Heart right ventricle (tissue), 16 donors: ENCODE measurements at regions not wholly inside any gene's neighbourhood (a gene's known extent, or its start where the extent isn't known, plus 50 kb on each side); places are given as distances from the start of the nearest gene placed in this dataset.

Experiments
- ATAC-seq, 8 donors: fragments of 200-7000 bp; cut with Tn5 transposase; one replicate each; pipeline ENCODE4 v1.9.1; 2020; ENCODE audit warnings: mild to moderate bottlenecking in 8 of 8, moderate library complexity in 8 of 8, moderate number of reproducible peaks in 1 of 8
- DNase-seq, 2 donors: peaks; one replicate each; pipeline ENCODE4 v3.0.0-alpha.2; 2020
- H3K27ac ChIP-seq, 10 donors: fragments of 200-600 bp; sonication (generic) in 2 of 10; one replicate each; pipeline versions ENCODE4 v1.5.0 to v1.8.0; 2020 to 2022; ENCODE audit warnings: mild to moderate bottlenecking in 3 of 10
- H3K27me3 ChIP-seq, 7 donors: fragments of 200-600 bp; one replicate each; pipeline ENCODE4 v1.8.0; 2021 to 2022; ENCODE audit warnings: mild to moderate bottlenecking in 2 of 7
- H3K36me3 ChIP-seq, 9 donors: fragments of 200-600 bp; sonication (generic) in 1 of 9; one replicate each; pipeline versions ENCODE4 v1.5.0 to v1.8.0; 2020 to 2022; ENCODE audit warnings: mild to moderate bottlenecking in 2 of 9
- H3K4me1 ChIP-seq, 9 donors: fragments of 200-600 bp; sonication (generic) in 1 of 9; one replicate each; pipeline versions ENCODE4 v1.5.0 to v1.8.0; 2020 to 2022; ENCODE audit warnings: mild to moderate bottlenecking in 4 of 9
- H3K4me3 ChIP-seq, 10 donors: fragments of 200-600 bp; sonication (generic) in 2 of 10; one replicate each; pipeline versions ENCODE4 v1.5.0 to v1.8.0; 2020 to 2022; ENCODE audit warnings: mild to moderate bottlenecking in 7 of 10, moderate library complexity in 2 of 10
- H3K9me3 ChIP-seq, 11 donors: fragments of 200-600 bp in 10 of 11; sonication (generic) in 2 of 11; one replicate each; pipeline versions ENCODE4 v1.5.0 to v1.8.0; 2013 to 2022; ENCODE audit warnings: mild to moderate bottlenecking in 2 of 11, control low read depth in 1 of 11, moderate library complexity in 1 of 11
- CTCF ChIP-seq, 9 donors: fragments of 200-600 bp; sonication (generic) in 2 of 9; IDR thresholded peaks; one replicate each; pipeline versions ENCODE4 v1.5.0 to v1.8.0; 2021 to 2022; ENCODE audit warnings: antibody characterized with exemption in 9 of 9, mild to moderate bottlenecking in 5 of 9, moderate library complexity in 1 of 9
- WGBS, 2 donors: extraction: QIAGEN DNeasy Blood & Tissue Kit; methylation state at CpG; one replicate each; pipeline ENCODE4 v1.1.7; 2013; ENCODE audit warnings: inconsistent platforms in 1 of 2; 5-methylcytosine and 5-hydroxymethylcytosine counted together
- intact Hi-C, 10 donors: fragments of 100-400 bp; cut with DNase I; formaldehyde crosslinking; loops; one replicate each; pipeline versions ENCODE4 v1.11.1 to v1.14.2; 2022
- donor health status: Arrhythmogenic right ventricular cardiomyopathy.
- donor health status: ischemic (EF 13 %, LVEDD 7.1; RV severe dilation, severe dysfunction).
- donor health status: healthy with polysubstance abuse.
- donor health status: DM: no; HTN: yes; CAD: no.
- donor health status: DM: no; HTN: no; CAD: no.
- donor health status: ischemic (EF 25% LVEDD 6.9; RV normal size, moderate dysfunction).
- donor health status: ischemic (EF 25% LVEDD 5.7; RV mildly dilated, moderate dysfunction).
- donor health status: healthy.
- donor health status: DM: yes; HTN: yes; CAD: no.
- donor health status: Ischemic cardiomyopathy.
- donor health status: ischemic (EF 35%, LVEDD 5.7; RV mildly dilated, moderate dysfunction).
- donor health status: nonischemic (EF 11% LVEDD 7.7; RV severe dilation, severe dysfunction).
- donor health status: DM: yes; HTN: yes; CAD: no.
- donor health status: PGD.
- donor health status: ischemic (EF 29% LVEDD 5.4; RV normal size, mild dysfunction).
- donor health status: nonischemic (EF 23%, LVEDD 6.1; RV moderate dilation, normal function).

GRCh38 chr3:161999846-162000245 is 503.2 kb downstream of the OTOL1 start:
- Histone ChIP-seq H3K4me3 (no peak overlapping the region), H3K27me3 (no peaks in the 10 kb centered on the region), H3K36me3 (no peaks in the 10 kb centered on the region), H3K27ac (no peak overlapping the region), H3K4me1 (no peaks in the 10 kb centered on the region), H3K9me3 (peaks cover 0 to 50% (median 26%) of the 10 kb centered on the region in 11 donors)
- no peak for DNase-seq
- TF ChIP-seq CTCF (IDR thresholded peaks at IDR 0.05) = no peak
- intact Hi-C loops = no loop called here
- WGBS, 2 donors = 66 to 69% methylated on average over 2 of the region's 2 CpGs
- ATAC-seq = no peak

- intact Hi-C loops = no loop called here
- no peak overlapping the region for H3K4me3 ChIP-seq
- ATAC-seq (no peak), DNase-seq (no peak)
- H3K27me3 ChIP-seq = no peaks in the 10 kb centered on the region
- H3K36me3 ChIP-seq = no peaks in the 10 kb centered on the region
- WGBS, 2 donors = 57 to 63% methylated on average over 2 of the region's 2 CpGs
- no peak overlapping the region for H3K27ac ChIP-seq
- no peak for TF ChIP-seq CTCF (IDR thresholded peaks at IDR 0.05)
- peaks cover 0 to 13% (median 0%) of the 10 kb centered on the region in 11 donors for H3K9me3 ChIP-seq
- no peaks in the 10 kb centered on the region for H3K4me1 ChIP-seq
Observed at GRCh38 chr3:162007722-162008121, 511.1 kb downstream of the OTOL1 start.

- no peak for ATAC-seq
Observed at GRCh38 chr3:162012633-162013032, 516.0 kb downstream of the OTOL1 start.

GRCh38 chr3:162014284-162014683 is 517.7 kb downstream of the OTOL1 start:
- Histone ChIP-seq H3K4me1 (no peaks in the 10 kb centered on the region), H3K36me3 (no peaks in the 10 kb centered on the region), H3K27ac (no peak overlapping the region), H3K4me3 (no peak overlapping the region), H3K27me3 (no peaks in the 10 kb centered on the region), H3K9me3 (peaks cover 0 to 1% (median 0%) of the 10 kb centered on the region in 11 donors)
- no peak for TF ChIP-seq CTCF (IDR thresholded peaks at IDR 0.05)
- WGBS, 2 donors = 92 to 93% methylated on average over 5 of the region's 5 CpGs
- intact Hi-C loops = no loop called here
- ATAC-seq (no peak), DNase-seq (no peak)

More at GRCh38 chr3:162012633-162013032, 516.0 kb downstream of the OTOL1 start:
- DNase-seq = no peak
- 72 to 77% methylated on average over 3 of the region's 3 CpGs for WGBS, 2 donors
- Histone ChIP-seq H3K36me3 (no peaks in the 10 kb centered on the region), H3K27me3 (no peaks in the 10 kb centered on the region), H3K4me1 (no peaks in the 10 kb centered on the region), H3K27ac (no peak overlapping the region), H3K9me3 (peaks cover 0 to 9% (median 0%) of the 10 kb centered on the region in 11 donors), H3K4me3 (no peak overlapping the region)
- no peak for TF ChIP-seq CTCF (IDR thresholded peaks at IDR 0.05)
- intact Hi-C loops = no loop called here

- H3K9me3 ChIP-seq = no peaks in the 10 kb centered on the region
- DNase-seq (no peak), ATAC-seq (no peak)
- no peak overlapping the region for H3K4me3 ChIP-seq
- TF ChIP-seq CTCF (IDR thresholded peaks at IDR 0.05) = no peak
- no peak overlapping the region for H3K27ac ChIP-seq
- intact Hi-C loops = no loop called here
- no peaks in the 10 kb centered on the region for H3K4me1 ChIP-seq
- H3K36me3 ChIP-seq = no peaks in the 10 kb centered on the region
- no peaks in the 10 kb centered on the region for H3K27me3 ChIP-seq
Observed at GRCh38 chr3:162015856-162016255, 519.2 kb downstream of the OTOL1 start.
